BLaER1 (cell line): ENCODE measurements at regions not wholly inside any gene's neighbourhood (a gene's known extent, or its start where the extent isn't known, plus 50 kb on each side); places are given as distances from the start of the nearest gene placed in this dataset.

ENCODE experiments used
- H3K27ac ChIP-seq: shearing (Covaris generic); formaldehyde crosslinking; 2 replicates; pipeline ENCODE4 v1.8.1; 2022
- H3K27me3 ChIP-seq: shearing (Covaris generic); formaldehyde crosslinking; 2 replicates; pipeline ENCODE4 v1.8.1; 2022
- H3K36me3 ChIP-seq: shearing (Covaris generic); formaldehyde crosslinking; 2 replicates; pipeline ENCODE4 v1.8.1; 2022
- H3K4me1 ChIP-seq: shearing (Covaris generic); formaldehyde crosslinking; 2 replicates; pipeline ENCODE4 v1.8.1; 2022
- H3K4me2 ChIP-seq: shearing (Covaris generic); formaldehyde crosslinking; 2 replicates; pipeline ENCODE4 v1.8.1; 2022
- H3K4me3 ChIP-seq: shearing (Covaris generic); formaldehyde crosslinking; 2 replicates; pipeline ENCODE4 v1.8.1; 2022
- H3K9ac ChIP-seq: shearing (Covaris generic); formaldehyde crosslinking; 2 replicates; pipeline ENCODE4 v1.8.1; 2022
- H3K9me3 ChIP-seq: shearing (Covaris generic); formaldehyde crosslinking; 2 replicates; pipeline ENCODE4 v1.8.1; 2022
- H4K20me1 ChIP-seq: shearing (Covaris generic); formaldehyde crosslinking; 2 replicates; pipeline ENCODE4 v1.8.1; 2022
- Cebpa-rat ChIP-seq: shearing (Covaris generic); IDR thresholded peaks from 2 replicates; pipeline ENCODE4 v1.8.1; 2022

- Histone ChIP-seq H3K4me3 (no peak overlapping the region), H3K36me3 (no peaks in the 10 kb centered on the region), H3K9me3 (peaks cover 32% of the 10 kb centered on the region), H3K4me2 (no peak overlapping the region), H3K9ac (no peak overlapping the region), H4K20me1 (no peaks in the 10 kb centered on the region), H3K4me1 (no peaks in the 10 kb centered on the region), H3K27me3 (no peaks in the 10 kb centered on the region), H3K27ac (no peak overlapping the region)
- no peak for TF ChIP-seq Cebpa-rat
Observed at GRCh38 chr3:87145553-87145952, 81.6 kb upstream of the CHMP2B start.

- Histone ChIP-seq H3K27me3 (no peaks in the 10 kb centered on the region), H3K4me3 (no peak overlapping the region), H3K9me3 (peaks cover 13% of the 10 kb centered on the region), H3K36me3 (no peaks in the 10 kb centered on the region), H3K4me2 (no peak overlapping the region), H3K9ac (no peak overlapping the region), H3K4me1 (no peaks in the 10 kb centered on the region), H3K27ac (no peak overlapping the region), H4K20me1 (no peaks in the 10 kb centered on the region)
- no peak for TF ChIP-seq Cebpa-rat
Observed at GRCh38 chr3:87136066-87136596, 91.0 kb upstream of the CHMP2B start.

- Histone ChIP-seq H3K4me1 (no peaks in the 10 kb centered on the region), H3K4me3 (no peak overlapping the region), H3K4me2 (no peak overlapping the region), H3K9ac (no peak overlapping the region), H3K36me3 (no peaks in the 10 kb centered on the region), H3K27me3 (no peaks in the 10 kb centered on the region), H4K20me1 (no peaks in the 10 kb centered on the region), H3K9me3 (peaks cover 5% of the 10 kb centered on the region; the same call in 1 of the 2 replicates), H3K27ac (no peak overlapping the region)
- TF ChIP-seq Cebpa-rat, result no peak
Observed at GRCh38 chr3:87135412-87135811, 91.7 kb upstream of the CHMP2B start.

- no peaks in the 10 kb centered on the region for H3K36me3 ChIP-seq
- no peak overlapping the region for H3K9ac ChIP-seq
- H3K4me1 ChIP-seq, result no peaks in the 10 kb centered on the region
- no peak overlapping the region for H3K4me2 ChIP-seq
- H3K9me3 ChIP-seq, result no peaks in the 10 kb centered on the region
- TF ChIP-seq Cebpa-rat, result peak; percentile 36; the same call in 1 of the 2 replicates
- no peak overlapping the region for H3K27ac ChIP-seq
- no peaks in the 10 kb centered on the region for H3K27me3 ChIP-seq
- H3K4me3 ChIP-seq, result no peak overlapping the region
- H4K20me1 ChIP-seq, result no peaks in the 10 kb centered on the region
Observed at GRCh38 chr3:87132801-87133200, 94.3 kb upstream of the CHMP2B start.

GRCh38 chr3:87128006-87128405, 99.1 kb upstream of the CHMP2B start:
- no peaks in the 10 kb centered on the region for H3K4me1 ChIP-seq
- H3K36me3 ChIP-seq, result no peaks in the 10 kb centered on the region
- no peaks in the 10 kb centered on the region for H3K9me3 ChIP-seq
- no peaks in the 10 kb centered on the region for H4K20me1 ChIP-seq
- H3K4me2 ChIP-seq, result no peak overlapping the region
- no peak for TF ChIP-seq Cebpa-rat
- H3K27me3 ChIP-seq, result no peaks in the 10 kb centered on the region
- no peak overlapping the region for H3K4me3 ChIP-seq
- no peak overlapping the region for H3K9ac ChIP-seq
- H3K27ac ChIP-seq, result no peak overlapping the region

- Histone ChIP-seq H3K4me2 (no peak overlapping the region), H3K27me3 (no peaks in the 10 kb centered on the region), H3K27ac (no peak overlapping the region), H3K9ac (no peak overlapping the region), H3K9me3 (no peaks in the 10 kb centered on the region), H3K4me1 (no peaks in the 10 kb centered on the region), H4K20me1 (no peaks in the 10 kb centered on the region), H3K36me3 (no peaks in the 10 kb centered on the region), H3K4me3 (no peak overlapping the region)
- TF ChIP-seq Cebpa-rat, result no peak
Observed at GRCh38 chr3:87127281-87127680, 99.8 kb upstream of the CHMP2B start.

- H4K20me1 ChIP-seq, result no peaks in the 10 kb centered on the region
- H3K9ac ChIP-seq, result no peak overlapping the region
- no peak overlapping the region for H3K4me3 ChIP-seq
- TF ChIP-seq Cebpa-rat, result no peak
- no peak overlapping the region for H3K27ac ChIP-seq
- no peaks in the 10 kb centered on the region for H3K4me1 ChIP-seq
- no peaks in the 10 kb centered on the region for H3K9me3 ChIP-seq
- no peaks in the 10 kb centered on the region for H3K27me3 ChIP-seq
- H3K36me3 ChIP-seq, result no peaks in the 10 kb centered on the region
- no peak overlapping the region for H3K4me2 ChIP-seq
Observed at GRCh38 chr3:87126321-87126720, 100.8 kb upstream of the CHMP2B start.

- H3K9ac ChIP-seq, result no peak overlapping the region
- H3K9me3 ChIP-seq, result no peaks in the 10 kb centered on the region
- H3K4me2 ChIP-seq, result no peak overlapping the region
- H3K36me3 ChIP-seq, result no peaks in the 10 kb centered on the region
- H3K4me3 ChIP-seq, result no peak overlapping the region
- H3K4me1 ChIP-seq, result no peaks in the 10 kb centered on the region
- no peak for TF ChIP-seq Cebpa-rat
- no peaks in the 10 kb centered on the region for H3K27me3 ChIP-seq
- no peaks in the 10 kb centered on the region for H4K20me1 ChIP-seq
- H3K27ac ChIP-seq, result no peak overlapping the region
Observed at GRCh38 chr3:87125116-87125515, 102.0 kb upstream of the CHMP2B start.

GRCh38 chr3:87122766-87123165, 104.3 kb upstream of the CHMP2B start:
- H4K20me1 ChIP-seq, result no peaks in the 10 kb centered on the region
- no peaks in the 10 kb centered on the region for H3K27me3 ChIP-seq
- no peaks in the 10 kb centered on the region for H3K9me3 ChIP-seq
- H3K4me3 ChIP-seq, result no peak overlapping the region
- no peak overlapping the region for H3K4me2 ChIP-seq
- H3K4me1 ChIP-seq, result no peaks in the 10 kb centered on the region
- TF ChIP-seq Cebpa-rat, result no peak
- no peaks in the 10 kb centered on the region for H3K36me3 ChIP-seq
- no peak overlapping the region for H3K27ac ChIP-seq
- no peak overlapping the region for H3K9ac ChIP-seq

- no peaks in the 10 kb centered on the region for H3K27me3 ChIP-seq
- H3K9ac ChIP-seq, result no peak overlapping the region
- no peaks in the 10 kb centered on the region for H4K20me1 ChIP-seq
- H3K9me3 ChIP-seq, result no peaks in the 10 kb centered on the region
- TF ChIP-seq Cebpa-rat, result no peak
- H3K4me3 ChIP-seq, result no peak overlapping the region
- H3K36me3 ChIP-seq, result no peaks in the 10 kb centered on the region
- H3K4me2 ChIP-seq, result no peak overlapping the region
- H3K27ac ChIP-seq, result no peak overlapping the region
- H3K4me1 ChIP-seq, result no peaks in the 10 kb centered on the region
Observed at GRCh38 chr3:87121856-87122255, 105.3 kb upstream of the CHMP2B start.

- Histone ChIP-seq H3K9me3 (no peaks in the 10 kb centered on the region), H3K36me3 (no peaks in the 10 kb centered on the region), H3K4me2 (no peak overlapping the region), H4K20me1 (no peaks in the 10 kb centered on the region), H3K27ac (no peak overlapping the region), H3K4me3 (no peak overlapping the region), H3K27me3 (no peaks in the 10 kb centered on the region), H3K9ac (no peak overlapping the region), H3K4me1 (no peaks in the 10 kb centered on the region)
- TF ChIP-seq Cebpa-rat, result no peak
Observed at GRCh38 chr3:87120881-87121280, 106.2 kb upstream of the CHMP2B start.
